B cell (primary cell): ENCODE measurements at regions not wholly inside any gene's neighbourhood (a gene's known extent, or its start where the extent isn't known, plus 50 kb on each side); places are given as distances from the start of the nearest gene placed in this dataset.

Experiments
- EZH2 ChIP-seq: IDR thresholded peaks from 2 replicates; pipeline ENCODE4 v1.6.1; 2012; ENCODE audit warnings: borderline replicate concordance, low read depth, mild to moderate bottlenecking, moderate library complexity, low read length; ENCODE audit not compliant: insufficient read depth, poor library complexity, severe bottlenecking
- TF ChIP-seq, protein P1 (sequence below): fragments of 200-600 bp; IDR thresholded peaks from one replicate; pipeline ENCODE4 v1.8.0; 2022; ENCODE audit warnings: antibody characterized with exemption, mild to moderate bottlenecking

DNA sequence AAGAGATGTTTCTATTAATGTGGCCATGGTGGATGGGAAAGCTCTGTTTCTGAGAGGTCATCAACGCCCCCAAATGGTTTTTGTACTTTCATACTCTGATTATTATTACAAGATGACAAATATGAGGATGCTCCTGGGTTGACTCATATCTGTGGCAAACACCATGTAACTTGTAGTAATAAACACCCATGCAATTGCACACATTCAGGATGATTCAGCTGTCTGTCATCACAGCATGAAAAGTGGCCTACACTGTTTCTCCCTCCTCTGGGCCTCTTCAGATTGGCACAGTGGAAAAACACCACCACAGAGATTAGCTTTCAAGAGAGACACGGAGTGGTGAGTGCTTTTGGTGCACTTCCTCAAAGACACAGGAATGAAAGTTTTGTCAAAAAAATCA lies 85.4 kb downstream of the MTNR1B start:
- no peak for TF ChIP-seq EZH2
- TF ChIP-seq, protein P1, sequence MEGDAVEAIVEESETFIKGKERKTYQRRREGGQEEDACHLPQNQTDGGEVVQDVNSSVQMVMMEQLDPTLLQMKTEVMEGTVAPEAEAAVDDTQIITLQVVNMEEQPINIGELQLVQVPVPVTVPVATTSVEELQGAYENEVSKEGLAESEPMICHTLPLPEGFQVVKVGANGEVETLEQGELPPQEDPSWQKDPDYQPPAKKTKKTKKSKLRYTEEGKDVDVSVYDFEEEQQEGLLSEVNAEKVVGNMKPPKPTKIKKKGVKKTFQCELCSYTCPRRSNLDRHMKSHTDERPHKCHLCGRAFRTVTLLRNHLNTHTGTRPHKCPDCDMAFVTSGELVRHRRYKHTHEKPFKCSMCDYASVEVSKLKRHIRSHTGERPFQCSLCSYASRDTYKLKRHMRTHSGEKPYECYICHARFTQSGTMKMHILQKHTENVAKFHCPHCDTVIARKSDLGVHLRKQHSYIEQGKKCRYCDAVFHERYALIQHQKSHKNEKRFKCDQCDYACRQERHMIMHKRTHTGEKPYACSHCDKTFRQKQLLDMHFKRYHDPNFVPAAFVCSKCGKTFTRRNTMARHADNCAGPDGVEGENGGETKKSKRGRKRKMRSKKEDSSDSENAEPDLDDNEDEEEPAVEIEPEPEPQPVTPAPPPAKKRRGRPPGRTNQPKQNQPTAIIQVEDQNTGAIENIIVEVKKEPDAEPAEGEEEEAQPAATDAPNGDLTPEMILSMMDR = no peak
